GM18517 (cell line): ENCODE measurements at regions not wholly inside any gene's neighbourhood (a gene's known extent, or its start where the extent isn't known, plus 50 kb on each side); places are given as distances from the start of the nearest gene placed in this dataset.

Experiments used
- ATAC-seq: cut with Tn5 transposase; IDR thresholded peaks from one replicate; pipeline ENCODE4 v1.9.1; 2021; ENCODE audit warnings: mild to moderate bottlenecking, moderate library complexity; ENCODE audit not compliant: unreplicated experiment

GRCh38 chr16:48850097-48850770, 240.3 kb upstream of the N4BP1 start:
- ATAC-seq: no peak

- no peak for ATAC-seq
These were observed 236.3 kb upstream of the N4BP1 start for GRCh38 chr16:48846277-48846676.

GRCh38 chr16:48845261-48845660, 235.3 kb upstream of the N4BP1 start:
- ATAC-seq: no peak

GRCh38 chr16:48838349-48838748, 228.4 kb upstream of the N4BP1 start:
- no peak for ATAC-seq

- no peak for ATAC-seq
These were observed 226.7 kb upstream of the N4BP1 start for GRCh38 chr16:48836636-48837035.

GRCh38 chr16:48836067-48836466, 226.1 kb upstream of the N4BP1 start:
- ATAC-seq: no peak

- ATAC-seq: no peak
These were observed 224.6 kb upstream of the N4BP1 start for GRCh38 chr16:48834576-48834975.

- no peak for ATAC-seq
These were observed 223.5 kb upstream of the N4BP1 start for GRCh38 chr16:48833461-48833860.

GRCh38 chr16:48831076-48831722, 221.2 kb upstream of the N4BP1 start:
- ATAC-seq: no peak

- ATAC-seq: no peak
These were observed 219.6 kb upstream of the N4BP1 start for GRCh38 chr16:48829336-48830310.

GRCh38 chr16:48824271-48824670, 214.3 kb upstream of the N4BP1 start:
- no peak for ATAC-seq

GRCh38 chr16:48822431-48822830, 212.5 kb upstream of the N4BP1 start:
- ATAC-seq: no peak

GRCh38 chr16:48820379-48820778, 210.4 kb upstream of the N4BP1 start:
- no peak for ATAC-seq

- ATAC-seq: no peak
These were observed 208.3 kb upstream of the N4BP1 start for GRCh38 chr16:48818257-48818656.

GRCh38 chr16:48817032-48817431, 207.1 kb upstream of the N4BP1 start:
- ATAC-seq: no peak

- ATAC-seq: no peak
These were observed 206.4 kb upstream of the N4BP1 start for GRCh38 chr16:48816393-48816792.

GRCh38 chr16:48814994-48815393, 205.0 kb upstream of the N4BP1 start:
- no peak for ATAC-seq

GRCh38 chr16:48813485-48813884, 203.5 kb upstream of the N4BP1 start:
- ATAC-seq: no peak

GRCh38 chr16:48812856-48813255, 202.9 kb upstream of the N4BP1 start:
- ATAC-seq: no peak

GRCh38 chr16:48811478-48811877, 201.5 kb upstream of the N4BP1 start:
- no peak for ATAC-seq

GRCh38 chr16:48810803-48811453, 200.9 kb upstream of the N4BP1 start:
- no peak for ATAC-seq
